Spleen (tissue), 11 donors: ENCODE measurements at regions not wholly inside any gene's neighbourhood (a gene's known extent, or its start where the extent isn't known, plus 50 kb on each side); places are given as distances from the start of the nearest gene placed in this dataset.
A peak's percentile ranks its signal among the peaks of the same experiment; 100 is the strongest.

Experiments used
- DNase-seq: peaks from one replicate; pipeline ENCODE4 v3.0.0-alpha.2; 2020
- H3K27ac ChIP-seq, 8 donors: fragments of 200-600 bp; sonication (generic) in 7 of 8; 1 replicate in 4 of 8; 2 replicates in 4 of 8; pipeline versions ENCODE4 v1.5.0 to v1.8.0; 2016 to 2021; ENCODE audit warnings: inconsistent platforms in 4 of 8, mild to moderate bottlenecking in 4 of 8, moderate library complexity in 1 of 8
- H3K27me3 ChIP-seq, 7 donors: fragments of 200-600 bp; sonication (generic) in 6 of 7; replicated peaks in 1 of 7; 1 replicate in 4 of 7; 2 replicates in 3 of 7; pipeline versions ENCODE4 v1.5.0 to v1.8.0; 2016 to 2021; ENCODE audit warnings: inconsistent platforms in 3 of 7, mild to moderate bottlenecking in 1 of 7
- H3K36me3 ChIP-seq, 6 donors: fragments of 200-600 bp; sonication (generic) in 5 of 6; 1 replicate in 4 of 6; 2 replicates in 2 of 6; pipeline versions ENCODE4 v1.5.0 to v1.8.0; 2016 to 2021; ENCODE audit warnings: inconsistent platforms in 2 of 6
- H3K4me1 ChIP-seq, 6 donors: fragments of 200-600 bp; sonication (generic) in 5 of 6; 1 replicate in 3 of 6; 2 replicates in 3 of 6; pipeline versions ENCODE4 v1.5.0 to v1.8.0; 2016 to 2021; ENCODE audit warnings: inconsistent platforms in 3 of 6
- H3K4me3 ChIP-seq, 8 donors: fragments of 200-600 bp; sonication (generic) in 7 of 8; 1 replicate in 4 of 8; 2 replicates in 4 of 8; pipeline versions ENCODE4 v1.5.0 to v1.8.0; 2016 to 2021; ENCODE audit warnings: inconsistent platforms in 4 of 8, mild to moderate bottlenecking in 4 of 8, moderate library complexity in 2 of 8
- H3K9me3 ChIP-seq, 8 donors: fragments of 200-600 bp; sonication (generic) in 7 of 8; 1 replicate in 4 of 8; 2 replicates in 4 of 8; pipeline versions ENCODE4 v1.5.0 to v1.8.0; 2016 to 2021; ENCODE audit warnings: inconsistent platforms in 4 of 8
- CTCF ChIP-seq, 11 experiments: fragments of 200-600 bp in 7 of 11; fragments of 450-650 bp in 4 of 11; sonication (generic) in 4 of 11; IDR thresholded peaks in 8 of 11; conservative IDR thresholded peaks in 3 of 11; 1 replicate in 7 of 11; 2 replicates in 4 of 11; pipeline versions ENCODE4 v1.4.0 to v1.8.0; 2016 to 2021; ENCODE audit warnings: antibody characterized with exemption in 11 of 11, inconsistent platforms in 4 of 11, mild to moderate bottlenecking in 1 of 11
- POLR2A ChIP-seq, 3 donors: fragments of 450-650 bp; IDR thresholded peaks; one replicate each; pipeline ENCODE4 v1.5.1; 2017; ENCODE audit warnings: antibody characterized with exemption in 3 of 3, mild to moderate bottlenecking in 1 of 3
- POLR2AphosphoS5 ChIP-seq, 3 donors: sonication (generic); formaldehyde crosslinking; IDR thresholded peaks; one replicate each; pipeline ENCODE4 v1.5.1; 2017; ENCODE audit warnings: antibody characterized with exemption in 3 of 3
- WGBS, 5 donors: extraction: QIAGEN DNeasy Blood & Tissue Kit in 3 of 5; methylation state at CpG; one replicate each; pipeline versions ENCODE4 v1.1.5 to v1.1.7; 2013 to 2018; 5-methylcytosine and 5-hydroxymethylcytosine counted together
- intact Hi-C: fragments of 100-400 bp; cut with DNase I; formaldehyde crosslinking; loops from one replicate; pipeline ENCODE4 v1.15.0; 2023; ENCODE audit warnings: low total_unique reads
- donor health status: healthy with polysubstance abuse.
- donor health status: DM: no; HTN: no; CAD: no; lungs with moderate emphysema.
- donor health status: DM: no; HTN: no; CAD: no.
- donor health status: Bipolar disorder and iron deficiency.
- donor health status: healthy.
- donor health status: DM: no; HTN: no; CAD: no.
- donor health status: DM: yes; HTN: yes; CAD: no.

- intact Hi-C loops: no loop called here
- no peaks in the 10 kb centered on the region for H3K4me1 ChIP-seq
- no peak overlapping the region for H3K4me3 ChIP-seq
- TF ChIP-seq CTCF (IDR thresholded peaks at IDR 0.05 in 8 of 11, conservative IDR thresholded peaks at IDR 0.05 in 3 of 11) (no peak), POLR2A (IDR thresholded peaks at IDR 0.05) (no peak), POLR2AphosphoS5 (IDR thresholded peaks at IDR 0.05) (no peak)
- H3K27me3 ChIP-seq: peaks cover 0 to 41% (median 6%) of the 10 kb centered on the region in 7 donors
- no peaks in the 10 kb centered on the region for H3K36me3 ChIP-seq
- peak overlapping the region in 1 of 8 donors; percentile 40 for H3K27ac ChIP-seq
- DNase-seq: peak; percentile 66
- no peaks in the 10 kb centered on the region for H3K9me3 ChIP-seq
- WGBS, 5 donors: 77 to 82% (median 79%) methylated on average over 20 to 26 of the region's 26 CpGs
Observed at GRCh38 chr4:3679071-3679825, 86.9 kb upstream of the ADRA2C start.

GRCh38 chr4:3677748-3678070 is 88.5 kb upstream of the ADRA2C start:
- Histone ChIP-seq H3K27ac (no peak overlapping the region), H3K27me3 (peaks cover 0 to 41% (median 6%) of the 10 kb centered on the region in 7 donors), H3K4me3 (no peak overlapping the region), H3K36me3 (no peaks in the 10 kb centered on the region), H3K4me1 (no peaks in the 10 kb centered on the region), H3K9me3 (peaks cover 0 to 9% (median 3%) of the 10 kb centered on the region in 8 donors)
- DNase-seq: peak; percentile 39
- 36 to 60% (median 39%) methylated on average over 6 to 7 of the region's 7 CpGs for WGBS, 5 donors
- no peak for TF ChIP-seq POLR2A (IDR thresholded peaks at IDR 0.05)
- intact Hi-C loops: no loop called here

DNA sequence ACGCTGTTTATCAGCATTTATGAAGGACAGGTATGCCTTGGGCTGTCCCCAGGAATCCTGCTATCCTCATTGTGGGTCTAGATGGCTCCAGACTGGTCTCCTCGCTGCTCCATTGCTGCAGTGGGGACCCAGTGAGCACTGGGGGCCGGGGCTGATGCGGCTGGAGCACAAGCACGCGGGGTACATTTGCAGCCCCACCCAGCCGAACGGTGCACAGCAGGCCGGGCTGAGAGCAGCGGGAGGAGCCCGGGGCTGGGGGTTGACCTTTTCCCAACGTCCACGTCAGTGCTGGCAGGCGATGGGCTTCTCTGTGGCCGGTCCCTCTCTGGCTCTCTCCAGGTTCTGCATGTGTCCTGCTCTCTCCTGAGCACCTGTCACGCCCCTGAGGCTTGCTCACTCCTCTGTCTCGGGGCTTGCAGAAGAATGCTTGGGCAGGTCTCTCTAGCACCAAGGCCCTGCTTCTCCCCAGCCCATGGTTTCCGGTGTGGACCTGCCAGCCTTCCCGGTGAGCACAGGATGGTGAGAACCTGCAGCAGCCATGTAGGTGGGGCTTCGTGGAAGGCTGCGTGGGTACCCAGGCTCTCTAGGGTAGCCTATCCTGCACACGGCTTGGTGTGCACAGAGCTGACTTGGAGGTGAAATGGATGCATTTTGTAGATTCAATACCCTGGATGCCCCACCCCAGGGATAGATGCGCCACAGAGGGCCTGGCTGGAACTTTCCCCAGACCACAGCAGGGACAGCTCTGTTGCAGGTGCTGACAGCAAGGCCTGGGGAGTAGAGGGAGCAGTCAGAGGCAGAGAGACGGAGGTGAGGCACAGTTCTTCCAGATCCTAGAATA is 89.1 kb upstream of the ADRA2C start:
- intact Hi-C loops: no loop called here
- Histone ChIP-seq H3K9me3 (peaks cover 0 to 14% (median 7%) of the 10 kb centered on the region in 8 donors), H3K27me3 (peaks cover 0 to 41% (median 6%) of the 10 kb centered on the region in 7 donors), H3K4me3 (no peak overlapping the region), H3K36me3 (no peaks in the 10 kb centered on the region), H3K4me1 (no peaks in the 10 kb centered on the region), H3K27ac (no peak overlapping the region)
- peak; percentile 39 for DNase-seq
- TF ChIP-seq POLR2AphosphoS5 (IDR thresholded peaks at IDR 0.05): no peak
- no peak for TF ChIP-seq POLR2A (IDR thresholded peaks at IDR 0.05)
- TF ChIP-seq CTCF (IDR thresholded peaks at IDR 0.05 in 8 of 11, conservative IDR thresholded peaks at IDR 0.05 in 3 of 11): no peak
- WGBS, 5 donors: 72 to 82% (median 76%) methylated on average over 15 to 24 of the region's 24 CpGs

GRCh38 chr4:3676196-3676595 is 90.0 kb upstream of the ADRA2C start:
- H3K9me3 ChIP-seq: peaks cover 0 to 14% (median 7%) of the 10 kb centered on the region in 8 donors
- 79 to 86% (median 82%) methylated on average over 7 of the region's 7 CpGs for WGBS, 5 donors
- no peak for DNase-seq
- H3K4me1 ChIP-seq: no peaks in the 10 kb centered on the region
- intact Hi-C loops: no loop called here
- H3K36me3 ChIP-seq: no peaks in the 10 kb centered on the region
- no peak for TF ChIP-seq POLR2A (IDR thresholded peaks at IDR 0.05)
- TF ChIP-seq POLR2AphosphoS5 (IDR thresholded peaks at IDR 0.05): no peak
- no peak for TF ChIP-seq CTCF (IDR thresholded peaks at IDR 0.05 in 8 of 11, conservative IDR thresholded peaks at IDR 0.05 in 3 of 11)
- no peak overlapping the region for H3K4me3 ChIP-seq
- H3K27me3 ChIP-seq: peaks cover 0 to 46% (median 6%) of the 10 kb centered on the region in 7 donors
- H3K27ac ChIP-seq: no peak overlapping the region
